Gastroesophageal sphincter (tissue), 3 donors: ENCODE measurements at regions not wholly inside any gene's neighbourhood (a gene's known extent, or its start where the extent isn't known, plus 50 kb on each side); places are given as distances from the start of the nearest gene placed in this dataset.
"Not testable (repeated sequence)": the region's sequence is repeated elsewhere in the genome, so short reads cannot be mapped to it uniquely, and the experiment has no call there.

Experiments
- EP300 ChIP-seq: sonication (generic); formaldehyde crosslinking; IDR thresholded peaks from one replicate; pipeline ENCODE4 v1.6.1; 2017; ENCODE audit warnings: antibody characterized with exemption, mild to moderate bottlenecking
- POLR2A ChIP-seq, 2 donors: fragments of 450-650 bp; IDR thresholded peaks; one replicate each; pipeline ENCODE4 v1.6.1; 2017; ENCODE audit warnings: antibody characterized with exemption in 2 of 2, mild to moderate bottlenecking in 2 of 2, moderate library complexity in 1 of 2
- TF ChIP-seq, protein P1 (sequence below), 4 experiments: fragments of 200-600 bp in 2 of 4; fragments of 450-650 bp in 2 of 4; sonication (generic) in 1 of 4; IDR thresholded peaks; one replicate each; pipeline ENCODE4 v1.5.1; 2017 to 2019; ENCODE audit warnings: antibody characterized with exemption in 4 of 4, mild to moderate bottlenecking in 2 of 4, moderate library complexity in 2 of 4

- TF ChIP-seq EP300; POLR2A (IDR thresholded peaks at IDR 0.05): not testable (repeated sequence)
- TF ChIP-seq, protein P1, sequence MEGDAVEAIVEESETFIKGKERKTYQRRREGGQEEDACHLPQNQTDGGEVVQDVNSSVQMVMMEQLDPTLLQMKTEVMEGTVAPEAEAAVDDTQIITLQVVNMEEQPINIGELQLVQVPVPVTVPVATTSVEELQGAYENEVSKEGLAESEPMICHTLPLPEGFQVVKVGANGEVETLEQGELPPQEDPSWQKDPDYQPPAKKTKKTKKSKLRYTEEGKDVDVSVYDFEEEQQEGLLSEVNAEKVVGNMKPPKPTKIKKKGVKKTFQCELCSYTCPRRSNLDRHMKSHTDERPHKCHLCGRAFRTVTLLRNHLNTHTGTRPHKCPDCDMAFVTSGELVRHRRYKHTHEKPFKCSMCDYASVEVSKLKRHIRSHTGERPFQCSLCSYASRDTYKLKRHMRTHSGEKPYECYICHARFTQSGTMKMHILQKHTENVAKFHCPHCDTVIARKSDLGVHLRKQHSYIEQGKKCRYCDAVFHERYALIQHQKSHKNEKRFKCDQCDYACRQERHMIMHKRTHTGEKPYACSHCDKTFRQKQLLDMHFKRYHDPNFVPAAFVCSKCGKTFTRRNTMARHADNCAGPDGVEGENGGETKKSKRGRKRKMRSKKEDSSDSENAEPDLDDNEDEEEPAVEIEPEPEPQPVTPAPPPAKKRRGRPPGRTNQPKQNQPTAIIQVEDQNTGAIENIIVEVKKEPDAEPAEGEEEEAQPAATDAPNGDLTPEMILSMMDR (IDR thresholded peaks at IDR 0.05): not testable (repeated sequence)
Measured at GRCh38 chr2:118572380-118572779, 275.1 kb downstream of the EN1 start.
